ENCODE measurements at regions not wholly inside any gene's neighbourhood (a gene's known extent, or its start where the extent isn't known, plus 50 kb on each side); places are given as distances from the start of the nearest gene placed in this dataset.
"Not testable (repeated sequence)": the region's sequence is repeated elsewhere in the genome, so short reads cannot be mapped to it uniquely, and the experiment has no call there.

DNA sequence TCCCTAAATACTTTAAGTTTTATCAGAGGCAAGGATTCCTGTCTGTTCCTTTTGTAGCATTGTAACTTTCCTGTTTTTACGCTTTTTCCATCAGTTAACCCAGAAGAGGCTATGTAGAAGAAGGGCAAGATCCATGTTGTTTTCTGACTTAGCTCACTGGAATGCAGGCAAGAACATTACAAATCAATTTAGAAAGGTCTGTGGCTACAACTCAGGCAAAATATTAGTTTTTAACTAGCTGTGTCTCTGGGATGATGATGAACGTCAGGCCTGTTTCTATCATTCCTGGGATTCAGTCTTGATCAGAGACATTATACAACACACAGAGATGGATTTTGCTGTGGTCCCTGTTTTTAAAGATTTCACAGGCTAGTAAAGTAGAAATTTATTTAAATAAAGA is 813.0 kb upstream of the POU3F4 start:
- Mint-ChIP-seq H3K27me3 (no peaks in the 10 kb centered on the region), H3K36me3 (no peaks in the 10 kb centered on the region), H3K9me3 (no peaks in the 10 kb centered on the region), H3K4me1 (ENCODE audit: unreplicated experiment) (no peaks in the 10 kb centered on the region), H3K4me3 (no peak overlapping the region), H3K27ac (no peak overlapping the region)
- TF ChIP-seq, protein P1, sequence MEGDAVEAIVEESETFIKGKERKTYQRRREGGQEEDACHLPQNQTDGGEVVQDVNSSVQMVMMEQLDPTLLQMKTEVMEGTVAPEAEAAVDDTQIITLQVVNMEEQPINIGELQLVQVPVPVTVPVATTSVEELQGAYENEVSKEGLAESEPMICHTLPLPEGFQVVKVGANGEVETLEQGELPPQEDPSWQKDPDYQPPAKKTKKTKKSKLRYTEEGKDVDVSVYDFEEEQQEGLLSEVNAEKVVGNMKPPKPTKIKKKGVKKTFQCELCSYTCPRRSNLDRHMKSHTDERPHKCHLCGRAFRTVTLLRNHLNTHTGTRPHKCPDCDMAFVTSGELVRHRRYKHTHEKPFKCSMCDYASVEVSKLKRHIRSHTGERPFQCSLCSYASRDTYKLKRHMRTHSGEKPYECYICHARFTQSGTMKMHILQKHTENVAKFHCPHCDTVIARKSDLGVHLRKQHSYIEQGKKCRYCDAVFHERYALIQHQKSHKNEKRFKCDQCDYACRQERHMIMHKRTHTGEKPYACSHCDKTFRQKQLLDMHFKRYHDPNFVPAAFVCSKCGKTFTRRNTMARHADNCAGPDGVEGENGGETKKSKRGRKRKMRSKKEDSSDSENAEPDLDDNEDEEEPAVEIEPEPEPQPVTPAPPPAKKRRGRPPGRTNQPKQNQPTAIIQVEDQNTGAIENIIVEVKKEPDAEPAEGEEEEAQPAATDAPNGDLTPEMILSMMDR (conservative IDR thresholded peaks at IDR 0.05): no peak
- no peak for DNase-seq (ENCODE audit: extremely low spot score, unreplicated experiment)

DNA sequence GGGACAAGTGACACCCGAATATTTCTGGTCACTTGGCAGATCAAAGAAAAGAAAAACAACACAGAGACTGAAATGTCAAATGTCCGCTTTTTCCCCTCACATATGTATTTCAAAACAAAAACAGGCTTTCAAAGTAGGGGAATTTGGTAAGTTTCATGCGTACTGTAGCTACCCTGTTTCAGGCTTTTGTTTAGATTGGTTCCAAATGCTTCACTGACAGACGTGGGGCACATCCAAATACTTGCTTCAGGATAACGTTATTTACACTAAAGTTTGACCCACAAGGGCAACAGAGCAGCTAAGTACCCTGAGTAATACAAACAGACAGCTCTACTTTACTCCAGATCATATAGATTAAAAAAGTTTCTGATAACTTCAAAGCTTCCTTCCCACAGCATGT is 804.5 kb upstream of the POU3F4 start:
- no peak overlapping the region for H3K27ac Mint-ChIP-seq
- DNase-seq (ENCODE audit: extremely low spot score, unreplicated experiment): no peak
- TF ChIP-seq, protein P1 (conservative IDR thresholded peaks at IDR 0.05): no peak
- no peaks in the 10 kb centered on the region for H3K9me3 Mint-ChIP-seq
- no peak overlapping the region for H3K4me3 Mint-ChIP-seq
- H3K27me3 Mint-ChIP-seq: no peaks in the 10 kb centered on the region
- no peaks in the 10 kb centered on the region for H3K36me3 Mint-ChIP-seq
- H3K4me1 Mint-ChIP-seq (ENCODE audit: unreplicated experiment): no peaks in the 10 kb centered on the region

DNA sequence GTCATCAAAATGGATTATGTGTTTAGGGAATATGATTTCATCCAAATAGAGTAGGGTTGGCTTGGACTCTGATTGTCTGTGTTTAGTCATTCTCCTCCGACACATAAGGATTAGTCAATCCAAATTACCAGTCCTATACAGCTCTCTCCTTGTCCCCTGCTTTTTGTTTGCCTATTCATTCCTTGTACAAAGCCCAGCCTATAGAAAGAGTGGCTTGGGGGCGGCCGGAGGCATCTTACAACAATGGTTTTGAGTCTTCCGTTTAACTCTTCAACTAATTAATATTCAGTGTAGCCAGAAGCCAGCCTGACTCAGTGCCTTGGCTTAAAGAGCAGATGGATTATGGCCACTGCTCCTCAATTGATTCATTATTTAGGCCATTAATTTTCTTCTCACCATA is 796.6 kb upstream of the POU3F4 start:
- H3K9me3 Mint-ChIP-seq: no peaks in the 10 kb centered on the region
- H3K4me3 Mint-ChIP-seq: no peak overlapping the region
- no peak overlapping the region for H3K27ac Mint-ChIP-seq
- H3K4me1 Mint-ChIP-seq (ENCODE audit: unreplicated experiment): no peaks in the 10 kb centered on the region
- DNase-seq (ENCODE audit: extremely low spot score, unreplicated experiment): no peak
- no peaks in the 10 kb centered on the region for H3K36me3 Mint-ChIP-seq
- no peaks in the 10 kb centered on the region for H3K27me3 Mint-ChIP-seq
- TF ChIP-seq, protein P1 (conservative IDR thresholded peaks at IDR 0.05): no peak

DNA sequence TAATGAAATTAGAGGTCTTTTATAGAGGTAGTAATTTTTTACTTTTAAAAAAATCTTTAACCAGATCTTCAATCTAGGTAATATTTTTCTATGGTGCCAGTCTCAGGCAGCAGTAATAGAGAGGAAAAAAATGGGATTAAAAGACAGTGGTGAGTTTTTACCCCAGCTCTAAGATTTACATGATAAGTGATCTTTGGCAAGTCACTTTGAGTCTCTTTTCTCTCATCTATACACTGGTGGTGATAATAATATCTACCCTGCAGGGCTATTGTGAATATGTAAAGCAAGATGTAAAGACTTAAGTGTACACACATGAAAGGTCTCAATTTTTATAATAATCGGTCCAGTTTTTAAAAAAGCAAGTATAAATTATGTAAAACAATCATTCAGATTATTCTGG is 786.2 kb upstream of the POU3F4 start:
- Mint-ChIP-seq H3K27me3 (no peaks in the 10 kb centered on the region), H3K4me3 (no peak overlapping the region), H3K27ac (no peak overlapping the region), H3K36me3 (no peaks in the 10 kb centered on the region), H3K4me1 (ENCODE audit: unreplicated experiment) (no peaks in the 10 kb centered on the region), H3K9me3 (no peaks in the 10 kb centered on the region)
- DNase-seq (ENCODE audit: extremely low spot score, unreplicated experiment): no peak
- TF ChIP-seq, protein P1 (conservative IDR thresholded peaks at IDR 0.05): no peak

DNA sequence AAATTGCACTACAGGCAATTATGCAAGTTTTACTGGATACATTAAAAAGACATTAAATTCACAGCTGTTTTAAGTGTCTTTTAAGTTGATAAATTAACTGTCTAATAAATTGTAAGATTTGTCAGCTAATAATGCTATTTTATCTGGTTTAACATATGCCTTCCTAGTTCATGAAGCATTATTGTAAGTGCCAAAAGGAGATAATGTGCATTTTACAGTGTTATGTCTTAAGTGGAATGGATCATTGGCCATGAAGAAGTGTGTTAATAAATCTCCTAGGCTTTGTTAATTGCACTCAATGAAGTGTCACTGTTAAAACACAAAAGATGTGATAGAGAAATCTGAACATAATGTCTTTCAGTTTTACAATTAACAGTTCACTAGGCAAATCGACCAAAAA is 784.3 kb upstream of the POU3F4 start:
- DNase-seq (ENCODE audit: extremely low spot score, unreplicated experiment): no peak
- H3K4me3 Mint-ChIP-seq: no peak overlapping the region
- H3K36me3 Mint-ChIP-seq: no peaks in the 10 kb centered on the region
- H3K27me3 Mint-ChIP-seq: no peaks in the 10 kb centered on the region
- no peaks in the 10 kb centered on the region for H3K4me1 Mint-ChIP-seq (ENCODE audit: unreplicated experiment)
- no peaks in the 10 kb centered on the region for H3K9me3 Mint-ChIP-seq
- TF ChIP-seq, protein P1 (conservative IDR thresholded peaks at IDR 0.05): no peak
- H3K27ac Mint-ChIP-seq: no peak overlapping the region

DNA sequence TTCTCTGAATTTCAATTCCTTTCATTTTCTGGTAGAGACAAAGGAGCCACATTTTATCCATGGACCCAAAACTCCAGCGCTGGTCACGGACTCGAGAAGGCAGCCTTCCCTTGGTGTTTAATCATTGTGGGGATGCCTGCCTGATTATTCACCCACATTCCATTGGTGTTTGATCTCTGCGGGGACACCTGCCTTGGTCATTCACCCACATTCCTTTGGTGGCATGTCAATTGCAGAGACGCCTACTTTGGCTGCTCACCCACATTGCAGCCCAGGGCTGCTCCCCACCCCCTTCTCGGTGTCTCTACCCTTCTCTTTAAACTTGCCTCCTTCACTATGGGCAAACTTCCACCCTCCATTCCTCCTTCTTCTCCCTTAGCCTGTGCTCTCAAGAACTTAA is 780.7 kb upstream of the POU3F4 start:
- not testable (repeated sequence) for DNase-seq (ENCODE audit: extremely low spot score, unreplicated experiment); H3K4me1 Mint-ChIP-seq (ENCODE audit: unreplicated experiment); H3K36me3 Mint-ChIP-seq; H3K27me3 Mint-ChIP-seq; H3K9me3 Mint-ChIP-seq; H3K4me3 Mint-ChIP-seq; H3K27ac Mint-ChIP-seq
